Neural progenitor cell (in vitro differentiated cells): ENCODE measurements at regions not wholly inside any gene's neighbourhood (a gene's known extent, or its start where the extent isn't known, plus 50 kb on each side); places are given as distances from the start of the nearest gene placed in this dataset.

Source experiments
- EZH2 ChIP-seq: fragments of 200-600 bp; sonication (generic); IDR thresholded peaks from 2 replicates; pipeline ENCODE4 v1.6.1; 2017; ENCODE audit warnings: antibody characterized with exemption, mild to moderate bottlenecking, moderate library complexity
- TF ChIP-seq, protein P1 (sequence below): fragments of 200-600 bp; sonication (generic); IDR thresholded peaks from 2 replicates; pipeline ENCODE4 v1.5.1; 2017; ENCODE audit warnings: antibody characterized with exemption, mild to moderate bottlenecking

DNA sequence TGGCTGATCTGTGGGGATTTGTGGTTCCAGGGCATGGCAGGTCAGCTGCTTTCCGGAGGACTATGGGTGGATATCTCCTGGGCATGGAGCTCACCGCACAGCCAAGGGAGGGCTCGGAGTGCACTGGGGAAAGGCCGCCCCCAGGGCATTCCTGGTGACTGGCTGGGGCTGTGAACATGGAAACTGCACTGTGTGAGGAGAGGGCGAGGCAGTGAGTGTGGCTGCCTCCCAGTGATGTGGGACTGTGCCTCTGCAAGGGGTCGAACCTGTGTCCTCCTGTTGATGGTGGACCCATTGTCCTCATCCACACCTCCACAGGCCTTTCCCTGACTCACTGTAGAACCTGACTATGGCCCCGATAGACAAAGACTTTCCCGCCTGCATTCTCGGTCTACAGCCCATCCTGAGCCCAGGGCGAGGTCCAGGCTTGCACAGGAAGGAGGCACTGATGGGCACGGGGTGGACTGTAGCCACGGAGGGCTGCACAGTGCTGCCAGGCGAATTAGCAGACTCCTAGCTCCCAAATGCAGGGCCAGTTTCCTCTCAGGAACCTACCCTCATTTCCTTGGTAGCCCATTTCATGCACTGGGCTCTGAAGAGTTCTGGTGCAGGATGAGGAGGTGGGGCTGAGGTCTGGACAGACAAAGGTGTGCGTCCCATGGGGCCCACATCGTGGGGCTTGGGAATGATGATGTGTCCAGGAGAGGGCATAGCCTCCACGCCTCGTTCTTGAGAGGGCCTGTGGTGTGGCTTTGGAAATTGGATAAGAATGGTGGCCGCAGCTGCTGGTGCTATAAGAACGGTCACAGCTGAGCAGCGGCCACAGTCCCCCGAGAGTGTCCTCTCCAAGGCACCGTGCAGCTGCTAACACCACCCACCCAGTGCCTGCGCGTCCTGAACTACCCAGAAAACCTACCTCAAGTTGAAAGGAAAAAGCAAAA, 415.1 kb downstream of the TMEM121 start:
- TF ChIP-seq, protein P1, sequence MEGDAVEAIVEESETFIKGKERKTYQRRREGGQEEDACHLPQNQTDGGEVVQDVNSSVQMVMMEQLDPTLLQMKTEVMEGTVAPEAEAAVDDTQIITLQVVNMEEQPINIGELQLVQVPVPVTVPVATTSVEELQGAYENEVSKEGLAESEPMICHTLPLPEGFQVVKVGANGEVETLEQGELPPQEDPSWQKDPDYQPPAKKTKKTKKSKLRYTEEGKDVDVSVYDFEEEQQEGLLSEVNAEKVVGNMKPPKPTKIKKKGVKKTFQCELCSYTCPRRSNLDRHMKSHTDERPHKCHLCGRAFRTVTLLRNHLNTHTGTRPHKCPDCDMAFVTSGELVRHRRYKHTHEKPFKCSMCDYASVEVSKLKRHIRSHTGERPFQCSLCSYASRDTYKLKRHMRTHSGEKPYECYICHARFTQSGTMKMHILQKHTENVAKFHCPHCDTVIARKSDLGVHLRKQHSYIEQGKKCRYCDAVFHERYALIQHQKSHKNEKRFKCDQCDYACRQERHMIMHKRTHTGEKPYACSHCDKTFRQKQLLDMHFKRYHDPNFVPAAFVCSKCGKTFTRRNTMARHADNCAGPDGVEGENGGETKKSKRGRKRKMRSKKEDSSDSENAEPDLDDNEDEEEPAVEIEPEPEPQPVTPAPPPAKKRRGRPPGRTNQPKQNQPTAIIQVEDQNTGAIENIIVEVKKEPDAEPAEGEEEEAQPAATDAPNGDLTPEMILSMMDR, result no peak
- TF ChIP-seq EZH2, result no peak
